IPS DF 6.9 (cell line): ENCODE measurements at regions not wholly inside any gene's neighbourhood (a gene's known extent, or its start where the extent isn't known, plus 50 kb on each side); places are given as distances from the start of the nearest gene placed in this dataset.

Experiments
- DNase-seq: peaks from one replicate; pipeline ENCODE4 v3.0.0-alpha.2; 2013; ENCODE audit warnings: low read depth, low spot score
- H3K27ac ChIP-seq: one replicate; pipeline ENCODE4 v1.5.1; 2013; ENCODE audit warnings: low read length, control low read depth
- H3K27me3 ChIP-seq: 2 replicates; pipeline ENCODE4 v1.6.1; 2013; ENCODE audit warnings: mild to moderate bottlenecking, low read length; ENCODE audit not compliant: control insufficient read depth, insufficient read depth
- H3K36me3 ChIP-seq: 2 replicates; pipeline ENCODE4 v1.6.1; 2013; ENCODE audit warnings: low read length; ENCODE audit not compliant: control insufficient read depth, insufficient read depth
- H3K4me1 ChIP-seq: 2 replicates; pipeline ENCODE4 v1.6.1; 2013; ENCODE audit warnings: low read length; ENCODE audit not compliant: control insufficient read depth, insufficient read depth
- H3K4me3 ChIP-seq: 2 replicates; pipeline ENCODE4 v1.5.1; 2013; ENCODE audit warnings: mild to moderate bottlenecking, low read length
- H3K9me3 ChIP-seq: 2 replicates; pipeline ENCODE4 v1.6.1; 2013; ENCODE audit warnings: low read length, inconsistent platforms; ENCODE audit not compliant: control insufficient read depth, insufficient read depth
- WGBS: extraction: QIAGEN DNeasy Blood & Tissue Kit; methylation state at CpG from one replicate; pipeline ENCODE4 v1.1.7; 2013; ENCODE audit warnings: mixed read lengths, missing lambda C conversion rate; ENCODE audit not compliant: insufficient read length, insufficient coverage; 5-methylcytosine and 5-hydroxymethylcytosine counted together

DNA sequence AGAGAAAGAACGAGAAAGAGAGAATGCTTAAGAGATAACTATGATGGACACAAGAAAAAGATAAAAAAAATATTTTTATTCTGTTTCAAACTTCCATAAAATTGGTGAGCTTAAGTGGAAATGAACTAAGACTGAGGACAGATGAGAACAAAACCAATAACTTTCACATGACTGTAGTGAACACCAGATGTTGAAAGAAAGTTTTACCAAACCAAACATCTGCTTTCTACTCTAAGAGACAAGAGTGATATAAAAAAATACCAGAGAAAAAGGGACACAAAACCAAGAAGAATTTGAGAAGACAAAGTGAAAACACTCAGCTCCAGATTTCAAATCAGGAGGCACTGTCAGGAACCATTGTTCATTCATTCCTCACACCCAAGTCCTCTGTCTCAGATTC is 147.9 kb downstream of the IMPG2 start:
- no peaks in the 10 kb centered on the region for H3K4me1 ChIP-seq
- no CpG with 5 or more reads among the region's 1 CpG for WGBS
- H3K9me3 ChIP-seq: no peaks in the 10 kb centered on the region
- H3K27me3 ChIP-seq: no peaks in the 10 kb centered on the region
- DNase-seq: no peak
- H3K36me3 ChIP-seq: no peaks in the 10 kb centered on the region
- no peak overlapping the region for H3K4me3 ChIP-seq
- no peak overlapping the region for H3K27ac ChIP-seq

DNA sequence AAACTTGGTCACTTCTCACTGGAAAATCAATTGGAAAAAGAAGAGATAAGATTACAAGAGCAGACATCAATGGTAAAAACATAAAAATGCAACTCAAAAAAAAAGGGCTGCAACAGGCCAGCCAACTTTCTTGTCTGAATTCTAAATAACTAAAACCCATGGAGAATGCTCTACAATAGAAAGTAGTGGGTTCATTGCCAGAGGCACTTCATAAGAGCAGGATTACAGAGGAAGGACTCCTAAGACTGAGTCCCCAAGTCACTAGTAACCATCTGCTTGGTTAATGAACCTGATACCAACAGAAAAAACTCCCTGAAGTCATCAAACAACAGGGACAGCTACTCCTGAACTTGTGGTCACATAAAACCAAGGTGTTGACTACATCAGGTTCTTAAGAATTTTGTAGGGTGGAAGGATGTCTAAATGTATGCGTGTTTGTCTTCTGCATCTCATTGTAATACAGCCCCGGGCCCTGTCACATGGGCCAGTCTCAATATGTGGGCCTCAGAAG is 148.6 kb downstream of the IMPG2 start:
- no peaks in the 10 kb centered on the region for H3K36me3 ChIP-seq
- no peaks in the 10 kb centered on the region for H3K9me3 ChIP-seq
- no CpG with 5 or more reads among the region's 2 CpGs for WGBS
- DNase-seq: no peak
- H3K27me3 ChIP-seq: no peaks in the 10 kb centered on the region
- H3K27ac ChIP-seq: no peak overlapping the region
- H3K4me1 ChIP-seq: no peaks in the 10 kb centered on the region
- no peak overlapping the region for H3K4me3 ChIP-seq

DNA sequence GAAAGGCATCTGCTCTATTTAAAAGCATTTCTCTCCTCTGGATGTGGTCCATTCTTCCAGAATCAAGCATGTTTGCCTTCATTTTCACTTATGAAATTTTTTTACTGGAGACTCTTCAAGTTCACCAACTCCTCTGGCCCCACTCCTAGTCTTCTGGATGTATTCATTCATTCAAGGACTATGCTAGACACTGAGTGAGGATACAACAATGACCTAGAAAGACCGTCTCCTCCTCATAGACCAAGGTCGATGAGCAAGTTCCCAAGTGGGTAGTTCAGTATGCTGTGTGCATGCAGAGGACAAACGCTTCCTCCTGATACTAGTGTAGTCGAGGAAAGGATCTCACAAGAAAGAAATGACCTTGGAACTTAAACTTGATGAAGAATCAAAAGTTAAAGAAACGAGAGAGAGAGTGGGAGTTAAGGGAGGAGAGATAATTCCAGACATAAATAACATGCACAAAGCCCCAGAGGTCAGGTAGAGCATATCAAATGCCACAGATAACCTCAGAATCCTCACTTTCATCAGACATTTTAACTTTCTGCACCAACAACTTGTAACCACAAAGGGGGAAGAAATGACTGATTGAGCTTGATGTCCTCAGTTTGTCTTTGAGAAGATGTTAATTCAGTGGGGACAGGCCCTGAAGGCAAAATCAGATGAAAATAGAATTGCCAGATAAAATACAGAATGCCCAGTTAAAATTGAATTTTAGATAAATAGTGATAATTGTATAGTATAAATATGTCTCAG is 149.4 kb downstream of the IMPG2 start:
- H3K9me3 ChIP-seq: no peaks in the 10 kb centered on the region
- no CpG with 5 or more reads among the region's 5 CpGs for WGBS

DNA sequence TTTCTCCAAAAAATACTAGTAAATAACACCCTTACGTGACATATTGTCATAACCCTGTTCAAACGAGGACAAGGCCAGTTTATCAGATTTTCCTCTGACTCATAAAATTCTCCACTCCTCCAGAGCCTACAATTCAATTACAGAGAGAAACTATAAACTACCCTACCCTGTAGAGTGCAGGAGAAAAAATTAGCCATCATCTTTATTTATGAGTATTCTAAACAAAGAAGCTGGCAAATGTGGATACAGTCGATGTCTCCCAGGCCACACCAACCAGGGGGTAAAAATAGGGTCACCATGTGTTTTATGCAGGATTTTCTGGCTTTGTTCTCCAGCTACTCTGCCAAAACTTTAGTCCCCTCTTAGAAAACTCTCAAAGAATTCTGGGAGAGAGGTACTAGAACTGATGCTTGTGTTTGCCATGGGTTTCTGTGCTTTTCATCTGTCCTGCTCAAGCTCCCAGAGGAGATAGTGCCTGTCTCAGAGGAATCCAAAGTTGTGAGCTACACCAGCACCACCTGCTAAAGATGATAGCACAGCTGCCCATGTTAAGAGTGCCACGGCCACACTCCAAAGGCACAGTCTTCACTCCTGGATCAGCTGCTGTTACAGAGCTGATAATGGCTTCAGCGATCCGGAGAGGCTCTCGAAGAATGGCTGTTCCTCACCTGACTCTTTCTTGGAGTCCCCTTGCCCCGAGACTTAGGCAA is 150.2 kb downstream of the IMPG2 start:
- H3K27me3 ChIP-seq: no peaks in the 10 kb centered on the region
- no peak overlapping the region for H3K4me3 ChIP-seq
- H3K27ac ChIP-seq: no peak overlapping the region
- H3K36me3 ChIP-seq: no peaks in the 10 kb centered on the region
- H3K4me1 ChIP-seq: no peaks in the 10 kb centered on the region
- DNase-seq: no peak
- no peaks in the 10 kb centered on the region for H3K9me3 ChIP-seq
- no CpG with 5 or more reads among the region's 8 CpGs for WGBS

More for the DNA sequence above, 149.4 kb downstream of the IMPG2 start:
- Histone ChIP-seq H3K27ac (no peak overlapping the region), H3K4me1 (no peaks in the 10 kb centered on the region), H3K4me3 (no peak overlapping the region), H3K36me3 (no peaks in the 10 kb centered on the region), H3K27me3 (no peaks in the 10 kb centered on the region)
- no peak for DNase-seq

DNA sequence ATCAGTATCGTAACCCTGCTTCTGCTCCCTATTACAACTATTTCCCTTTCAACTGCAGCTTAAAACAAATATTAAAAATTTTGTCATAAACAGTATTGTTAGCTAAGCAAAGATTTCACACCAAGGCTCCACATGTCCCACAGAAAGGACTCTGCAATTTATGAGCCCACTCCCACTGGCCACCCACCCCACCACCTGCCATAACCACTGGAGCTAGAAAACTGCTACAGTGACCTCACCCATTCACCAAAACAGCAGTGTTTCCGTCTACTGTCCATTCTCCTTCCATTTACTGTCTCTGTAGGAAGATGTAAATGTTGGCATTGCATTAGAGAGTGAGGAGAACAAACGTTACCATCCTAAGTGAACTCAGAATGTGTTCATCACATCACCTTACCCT is 150.9 kb downstream of the IMPG2 start:
- Histone ChIP-seq H3K36me3 (no peaks in the 10 kb centered on the region), H3K9me3 (no peaks in the 10 kb centered on the region), H3K4me3 (no peak overlapping the region), H3K4me1 (no peaks in the 10 kb centered on the region), H3K27me3 (no peaks in the 10 kb centered on the region), H3K27ac (no peak overlapping the region)
- no CpG with 5 or more reads among the region's 3 CpGs for WGBS
- no peak for DNase-seq

DNA sequence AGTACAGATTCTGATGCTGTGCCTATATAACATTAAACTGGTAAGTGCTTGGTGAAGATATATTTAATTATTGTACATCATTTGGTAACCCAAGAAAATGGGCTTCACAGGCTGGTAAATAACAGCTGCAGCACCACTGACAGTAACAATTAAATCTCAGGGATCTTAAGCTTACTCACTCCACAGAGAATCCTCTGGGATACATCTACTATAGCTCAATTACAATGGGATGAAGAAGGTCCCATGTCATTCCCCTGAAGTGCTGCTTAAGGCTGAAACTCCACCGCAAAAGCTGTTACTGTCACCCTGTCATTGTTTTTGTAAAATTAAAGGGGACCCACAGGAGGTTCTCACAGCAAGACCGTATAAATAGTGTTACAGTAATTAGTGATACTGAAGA is 153.0 kb downstream of the IMPG2 start:
- Histone ChIP-seq H3K27ac (no peak overlapping the region), H3K9me3 (no peaks in the 10 kb centered on the region), H3K4me3 (no peak overlapping the region), H3K27me3 (no peaks in the 10 kb centered on the region), H3K4me1 (no peaks in the 10 kb centered on the region), H3K36me3 (no peaks in the 10 kb centered on the region)
- DNase-seq: no peak
- WGBS: no CpG with 5 or more reads among the region's 2 CpGs

DNA sequence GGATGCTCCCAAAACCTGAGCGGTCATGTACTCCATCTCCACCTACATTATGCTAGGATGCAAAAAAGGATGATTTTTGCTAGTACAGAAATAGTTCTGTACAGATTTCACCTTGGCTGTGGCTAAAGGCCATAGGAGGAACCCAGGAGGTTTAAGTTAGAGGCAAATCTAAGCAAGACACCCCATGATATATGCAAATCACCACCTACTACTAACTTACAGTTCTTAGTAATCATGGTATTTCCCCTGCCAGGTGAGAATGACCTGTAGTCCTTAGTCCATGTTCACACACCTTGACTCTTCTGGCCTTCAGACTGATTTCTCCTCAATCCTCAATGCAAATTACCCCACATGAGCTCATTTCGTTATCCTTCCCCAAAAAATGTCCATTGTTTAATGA is 154.2 kb downstream of the IMPG2 start:
- no CpG with 5 or more reads among the region's 2 CpGs for WGBS

DNA sequence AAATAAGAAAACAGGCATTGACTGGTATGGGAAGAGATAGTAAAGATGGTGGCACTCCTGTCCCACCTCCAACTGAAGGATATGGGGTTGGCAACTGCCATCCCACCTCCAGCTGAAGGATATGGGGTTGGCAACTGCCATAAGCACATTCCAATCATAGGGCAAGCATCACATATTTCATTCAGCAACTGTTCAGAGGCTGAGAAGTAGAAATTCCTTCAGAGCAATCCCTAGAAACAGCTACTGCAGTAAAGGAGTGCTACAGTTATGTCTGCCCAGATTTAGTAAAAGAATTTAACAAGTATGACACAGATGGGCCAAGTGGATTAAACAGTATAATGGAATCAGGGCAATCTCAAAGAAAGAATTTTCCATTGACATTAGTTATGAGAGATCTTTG is 156.8 kb downstream of the IMPG2 start:
- H3K4me1 ChIP-seq: no peaks in the 10 kb centered on the region
- H3K36me3 ChIP-seq: no peaks in the 10 kb centered on the region
- no peak overlapping the region for H3K27ac ChIP-seq
- DNase-seq: no peak
- no peak overlapping the region for H3K4me3 ChIP-seq
- H3K9me3 ChIP-seq: no peaks in the 10 kb centered on the region
- no peaks in the 10 kb centered on the region for H3K27me3 ChIP-seq

More for the DNA sequence above, 154.2 kb downstream of the IMPG2 start:
- no peak for DNase-seq
- Histone ChIP-seq H3K27me3 (no peaks in the 10 kb centered on the region), H3K4me1 (no peaks in the 10 kb centered on the region), H3K36me3 (no peaks in the 10 kb centered on the region), H3K27ac (no peak overlapping the region), H3K4me3 (no peak overlapping the region), H3K9me3 (no peaks in the 10 kb centered on the region)

DNA sequence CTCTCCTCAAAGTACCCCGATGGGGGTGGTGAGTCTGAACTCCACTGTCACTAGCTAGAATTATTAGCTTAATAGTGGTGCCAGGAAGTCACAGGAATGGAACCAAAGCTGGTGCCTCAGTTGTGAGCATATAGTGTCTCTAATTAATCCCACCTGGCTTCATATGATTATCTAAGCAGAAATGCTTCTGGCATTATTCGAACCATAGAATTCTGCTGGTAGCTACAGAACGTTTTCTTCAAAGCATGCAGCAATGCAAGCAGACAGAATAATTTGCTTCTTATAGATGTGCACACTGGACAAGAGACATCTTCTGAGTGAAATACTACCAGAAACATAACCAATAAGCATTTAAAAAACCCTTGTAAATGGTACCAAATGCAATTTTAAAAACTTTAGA is 160.9 kb downstream of the IMPG2 start:
- H3K4me3 ChIP-seq: no peak overlapping the region
- no peaks in the 10 kb centered on the region for H3K27me3 ChIP-seq
- H3K4me1 ChIP-seq: no peaks in the 10 kb centered on the region
- no peak overlapping the region for H3K27ac ChIP-seq
- H3K9me3 ChIP-seq: no peaks in the 10 kb centered on the region
- H3K36me3 ChIP-seq: no peaks in the 10 kb centered on the region
- no peak for DNase-seq
- no CpG with 5 or more reads among the region's 3 CpGs for WGBS

DNA sequence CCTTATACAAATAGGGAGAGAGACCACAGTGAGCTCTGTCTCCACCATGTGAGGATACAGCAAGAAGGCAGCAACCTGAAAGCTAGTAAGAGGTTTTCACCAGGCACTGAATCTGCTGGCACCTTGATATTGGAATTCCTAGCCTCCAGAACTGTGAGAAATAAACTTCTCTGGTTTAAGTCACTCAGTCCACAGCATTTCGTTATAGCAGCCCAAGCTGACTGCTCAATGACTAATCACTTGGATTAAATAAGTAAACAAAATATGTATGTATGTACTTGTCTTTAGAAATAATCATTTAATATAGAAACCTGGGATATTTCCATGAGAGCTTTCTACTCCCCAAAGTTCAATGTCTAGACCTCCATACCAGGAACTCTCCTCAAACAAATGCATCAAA is 162.0 kb downstream of the IMPG2 start:
- Histone ChIP-seq H3K36me3 (no peaks in the 10 kb centered on the region), H3K9me3 (no peaks in the 10 kb centered on the region), H3K27ac (no peak overlapping the region), H3K4me3 (no peak overlapping the region), H3K4me1 (no peaks in the 10 kb centered on the region), H3K27me3 (no peaks in the 10 kb centered on the region)
- no peak for DNase-seq
- no CpG with 5 or more reads among the region's 1 CpG for WGBS
